Dedifferentiated amniotic fluid mesenchymal stem cell (primary cell): ENCODE measurements at regions not wholly inside any gene's neighbourhood (a gene's known extent, or its start where the extent isn't known, plus 50 kb on each side); places are given as distances from the start of the nearest gene placed in this dataset.

Source experiments
- DNase-seq: peaks from one replicate; pipeline ENCODE4 v3.0.0-alpha.2; 2016; ENCODE audit errors: extremely low spot score

DNA sequence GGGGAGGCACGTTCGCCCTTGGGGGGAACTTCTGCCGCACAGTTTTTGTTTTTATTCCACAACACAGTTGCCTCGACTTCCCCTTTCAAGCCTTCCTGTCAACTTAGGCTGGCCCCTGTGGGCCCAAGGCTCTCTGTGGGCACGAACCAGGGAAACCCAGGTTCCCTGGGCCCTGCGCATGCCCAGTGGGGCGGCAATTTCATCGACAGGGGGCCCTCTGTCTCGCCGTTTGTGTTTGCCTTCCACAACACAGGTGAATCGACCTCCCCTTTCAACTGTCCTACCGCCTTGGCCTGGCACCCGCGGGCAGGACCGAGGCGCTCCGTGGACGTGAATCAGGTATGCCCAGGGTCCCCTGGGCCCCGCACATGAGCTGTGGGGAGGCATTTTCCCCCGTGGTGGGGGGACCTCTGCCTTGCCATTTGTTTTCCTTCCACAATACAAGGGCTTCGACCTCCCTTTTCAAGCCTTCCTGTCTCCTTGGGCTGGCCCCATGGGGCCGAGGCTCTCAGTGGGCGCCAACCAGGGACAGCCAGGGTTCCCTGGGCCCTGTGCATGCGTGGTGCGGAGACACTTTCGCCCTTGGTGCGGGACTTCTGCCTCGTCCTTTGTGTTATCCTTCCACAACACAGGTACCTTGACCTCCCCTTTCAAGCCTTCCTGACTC is 354.0 kb downstream of the ALG10 start:
- DNase-seq = no peak

DNA sequence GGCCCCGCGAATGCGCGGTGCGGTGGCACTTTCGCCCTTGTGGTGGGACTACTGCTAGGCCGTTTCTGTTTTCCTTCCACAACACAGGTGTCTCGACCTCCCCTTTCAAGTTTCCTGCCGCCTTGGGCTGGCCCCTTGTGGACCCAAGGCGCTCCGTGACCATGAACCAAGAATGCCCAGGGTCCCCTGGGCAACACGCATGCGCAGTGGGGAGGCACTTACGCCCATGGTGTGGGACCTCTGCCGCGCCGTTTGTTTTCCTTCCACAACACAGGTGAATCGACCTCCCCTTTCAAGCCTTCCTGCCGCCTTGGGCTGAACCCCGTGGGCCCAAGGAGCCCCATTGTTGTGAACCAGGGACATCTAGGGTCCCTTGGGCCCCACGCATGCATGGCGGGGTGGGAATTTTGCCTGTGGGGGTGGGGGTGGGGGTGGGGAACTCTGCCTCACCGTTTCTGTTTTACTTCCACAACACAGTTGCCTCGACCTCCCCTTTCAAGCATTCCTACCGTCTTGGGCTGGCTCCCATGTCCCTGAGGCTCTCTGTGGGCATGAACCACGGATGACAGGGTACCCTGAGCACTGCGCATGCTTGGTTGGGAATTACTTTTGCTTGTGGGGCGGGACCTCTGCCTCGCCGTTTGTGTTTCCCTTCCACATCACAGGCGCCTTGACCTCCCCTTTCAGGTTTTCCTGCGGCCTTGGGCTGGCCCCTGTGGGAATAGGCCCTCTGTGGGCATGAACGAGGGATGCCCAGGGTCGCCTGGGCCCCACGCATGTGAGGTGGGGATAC is 355.1 kb downstream of the ALG10 start:
- DNase-seq = no peak

GRCh38 chr12:34379142-34379541 is 356.8 kb downstream of the ALG10 start:
- no peak for DNase-seq

DNA sequence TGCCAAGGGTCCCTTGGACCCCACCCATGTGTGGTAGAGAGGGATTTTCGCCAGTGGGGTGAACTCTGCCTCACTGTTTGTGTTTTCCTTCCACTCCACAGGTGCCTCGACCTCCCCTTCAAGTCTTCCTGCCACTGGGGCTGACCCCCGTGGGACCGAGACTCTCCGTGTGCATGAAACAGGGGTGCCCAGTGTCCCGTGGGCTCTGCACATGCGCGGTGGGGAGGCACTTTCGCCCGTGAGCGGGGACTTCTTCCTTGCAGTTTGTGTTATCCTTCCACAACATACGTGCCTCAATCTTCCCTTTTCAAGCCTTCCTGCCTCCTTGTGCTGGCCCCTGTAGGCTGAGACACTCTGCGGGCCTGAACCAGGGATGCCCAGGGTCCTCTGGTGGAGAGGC is 362.4 kb downstream of the ALG10 start:
- no peak for DNase-seq

DNA sequence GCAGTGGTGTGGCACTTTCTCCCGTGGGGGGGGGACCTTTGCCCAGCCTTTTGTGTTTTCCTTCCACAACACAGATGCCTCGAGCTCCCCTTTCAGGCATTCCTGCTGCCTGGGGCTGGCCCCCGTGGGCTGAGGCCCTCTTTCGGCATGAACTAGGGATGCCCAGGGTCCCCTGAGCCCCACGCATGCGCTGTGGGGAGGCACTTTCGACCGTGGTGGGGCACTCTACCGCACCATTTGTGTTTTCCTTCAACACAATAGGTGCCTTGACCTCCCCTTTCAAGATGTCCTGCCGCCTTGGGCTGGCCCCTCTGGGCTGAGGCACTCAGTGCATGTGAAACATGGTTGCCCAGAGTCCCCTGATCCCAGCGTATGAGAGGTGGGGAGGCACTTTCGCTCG is 363.7 kb downstream of the ALG10 start:
- DNase-seq = no peak

DNA sequence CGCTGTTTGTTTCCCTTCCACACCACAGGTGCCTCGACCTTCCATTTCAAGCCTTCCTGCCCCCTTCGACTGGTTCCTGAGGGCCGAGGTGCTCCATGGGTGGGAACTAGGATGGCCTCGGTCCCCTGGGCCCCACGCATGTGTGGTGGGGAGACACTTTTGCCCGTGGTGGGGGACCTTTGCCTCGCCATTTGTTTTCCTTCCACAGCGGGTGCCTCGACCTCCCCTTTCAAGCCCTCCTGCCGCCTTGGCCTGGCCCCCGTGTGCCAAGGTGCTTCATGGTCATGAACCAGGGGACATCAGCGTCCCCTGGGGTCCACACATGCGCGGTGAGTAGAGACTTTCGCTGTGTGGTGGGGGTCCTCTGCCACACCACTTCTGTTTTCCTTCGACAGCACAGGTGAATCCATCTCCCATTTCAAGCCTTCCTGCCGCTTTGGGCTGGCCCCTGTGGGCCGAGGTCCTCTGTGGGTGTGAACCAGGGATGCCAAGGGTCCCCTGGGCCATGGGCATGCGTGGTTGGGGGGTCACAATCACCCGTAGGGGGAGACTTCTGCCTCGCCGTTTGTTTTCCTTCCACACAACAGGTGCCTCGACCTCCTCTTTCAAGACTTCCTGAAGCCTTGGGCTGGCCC is 364.4 kb downstream of the ALG10 start:
- DNase-seq = no peak

GRCh38 chr12:34387711-34388635 is 365.7 kb downstream of the ALG10 start:
- DNase-seq = no peak

GRCh38 chr12:34388636-34389377 is 366.5 kb downstream of the ALG10 start:
- DNase-seq = no peak

DNA sequence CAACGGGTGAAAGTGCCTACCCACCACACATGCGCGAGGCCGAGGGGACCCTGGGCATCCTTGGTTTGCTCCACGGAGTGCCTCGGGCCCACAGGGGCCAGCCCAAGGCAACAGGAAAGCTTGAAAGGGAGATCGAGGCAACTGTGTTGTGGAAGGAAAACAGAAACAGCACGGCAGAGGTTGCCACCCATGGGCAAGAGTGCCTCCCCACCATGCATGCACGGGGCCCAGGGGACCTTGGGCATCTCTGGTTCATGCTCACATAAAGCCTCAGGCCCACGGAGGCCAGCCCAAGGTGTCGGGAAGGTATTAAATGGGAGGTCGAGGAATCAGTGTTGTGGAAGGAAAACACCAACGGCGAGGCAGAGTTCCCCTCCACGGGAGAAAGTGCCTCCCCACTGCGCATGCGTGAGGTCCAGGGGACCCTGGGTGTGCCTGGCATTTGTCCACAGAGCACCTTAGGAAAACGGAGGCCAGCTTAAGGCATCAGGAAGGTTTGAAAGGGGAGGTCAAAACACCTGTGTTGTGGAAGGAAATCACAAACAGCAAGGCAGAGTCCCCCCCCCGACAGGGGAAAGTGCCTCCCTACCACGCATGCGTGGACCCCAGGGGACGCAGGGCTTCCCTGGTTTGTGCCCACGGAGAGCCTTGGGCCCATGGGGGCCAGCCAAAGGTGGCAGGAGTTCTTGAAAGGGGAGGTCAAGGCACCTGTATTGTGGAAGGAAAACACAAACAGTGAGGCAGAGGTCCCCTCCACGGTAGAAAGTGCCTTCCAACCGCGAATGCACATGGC is 367.3 kb downstream of the ALG10 start:
- no peak for DNase-seq

DNA sequence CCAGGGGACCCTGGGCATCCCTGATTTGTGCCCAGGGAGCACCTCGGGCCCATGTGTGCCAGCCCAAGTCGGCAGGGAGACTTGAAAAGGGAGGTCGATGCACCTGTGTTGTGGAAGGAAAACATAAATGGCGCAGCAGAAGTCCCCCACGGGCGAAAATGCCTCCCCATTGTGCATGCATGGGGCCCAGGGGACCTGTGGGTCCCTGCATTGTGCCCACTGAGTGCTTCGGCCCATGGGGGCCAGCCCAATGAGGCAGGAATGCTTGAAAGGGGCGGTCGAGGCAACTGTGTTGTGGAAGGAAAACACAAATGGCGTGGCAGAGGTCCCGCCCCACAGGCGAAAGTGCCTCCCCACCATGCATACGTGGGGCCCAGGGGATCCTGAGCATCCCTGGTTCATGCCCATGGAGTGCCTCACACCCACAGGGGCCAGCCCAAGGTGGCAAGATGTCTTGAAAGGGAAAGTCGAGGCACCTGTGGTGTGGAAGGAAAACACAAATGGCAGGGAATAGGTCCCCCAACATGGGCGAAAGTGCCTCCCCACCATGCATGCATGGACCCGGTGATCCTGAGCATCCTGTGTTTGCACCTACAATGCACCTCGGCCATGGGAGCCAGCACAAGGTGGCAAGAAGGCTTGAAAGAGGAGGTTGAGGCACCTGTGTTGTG is 368.0 kb downstream of the ALG10 start:
- no peak for DNase-seq

DNA sequence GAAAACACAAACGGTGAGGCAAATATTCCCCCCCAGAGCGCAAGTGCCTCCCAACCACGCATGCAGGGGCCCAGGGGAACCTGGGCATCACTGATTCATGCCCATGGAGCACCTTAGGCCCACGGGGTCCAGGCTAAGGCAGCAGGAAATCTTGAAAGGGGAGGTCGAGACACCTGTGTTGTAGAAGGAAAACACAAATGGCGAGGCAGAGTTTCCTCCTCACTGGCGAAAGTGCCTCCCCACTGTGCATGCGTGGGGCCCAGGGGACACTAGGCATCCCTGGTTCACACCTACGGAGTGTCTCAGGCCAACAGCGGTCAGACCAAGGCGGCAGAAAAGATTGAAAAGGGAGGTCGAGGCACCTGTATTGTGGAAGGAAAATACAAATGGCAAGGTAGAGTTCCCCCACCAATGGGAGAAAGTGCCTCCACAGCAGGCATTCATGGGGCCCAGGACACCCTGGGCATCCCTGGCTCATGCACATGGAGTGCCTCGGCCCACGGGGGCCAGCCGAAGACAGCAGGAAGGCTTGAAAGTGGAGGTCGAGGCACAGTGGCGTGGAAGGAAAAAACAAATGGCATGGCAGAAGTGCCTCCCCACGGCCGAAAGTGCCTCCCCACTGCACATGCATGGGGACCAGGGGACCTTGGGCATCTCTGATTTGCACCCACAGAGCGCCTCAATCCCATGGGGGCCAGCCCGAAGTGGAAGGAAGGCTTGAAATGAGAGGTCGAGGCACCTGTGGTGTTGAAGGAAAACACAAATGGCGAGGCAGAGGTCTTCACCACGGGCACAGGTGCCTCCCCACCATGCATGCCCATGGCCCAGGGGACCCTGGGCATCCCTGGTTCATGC is 368.8 kb downstream of the ALG10 start:
- no peak for DNase-seq

- no peak for DNase-seq
These were observed 369.7 kb downstream of the ALG10 start for GRCh38 chr12:34391771-34392581.

GRCh38 chr12:34392741-34393085 is 370.4 kb downstream of the ALG10 start:
- no peak for DNase-seq

DNA sequence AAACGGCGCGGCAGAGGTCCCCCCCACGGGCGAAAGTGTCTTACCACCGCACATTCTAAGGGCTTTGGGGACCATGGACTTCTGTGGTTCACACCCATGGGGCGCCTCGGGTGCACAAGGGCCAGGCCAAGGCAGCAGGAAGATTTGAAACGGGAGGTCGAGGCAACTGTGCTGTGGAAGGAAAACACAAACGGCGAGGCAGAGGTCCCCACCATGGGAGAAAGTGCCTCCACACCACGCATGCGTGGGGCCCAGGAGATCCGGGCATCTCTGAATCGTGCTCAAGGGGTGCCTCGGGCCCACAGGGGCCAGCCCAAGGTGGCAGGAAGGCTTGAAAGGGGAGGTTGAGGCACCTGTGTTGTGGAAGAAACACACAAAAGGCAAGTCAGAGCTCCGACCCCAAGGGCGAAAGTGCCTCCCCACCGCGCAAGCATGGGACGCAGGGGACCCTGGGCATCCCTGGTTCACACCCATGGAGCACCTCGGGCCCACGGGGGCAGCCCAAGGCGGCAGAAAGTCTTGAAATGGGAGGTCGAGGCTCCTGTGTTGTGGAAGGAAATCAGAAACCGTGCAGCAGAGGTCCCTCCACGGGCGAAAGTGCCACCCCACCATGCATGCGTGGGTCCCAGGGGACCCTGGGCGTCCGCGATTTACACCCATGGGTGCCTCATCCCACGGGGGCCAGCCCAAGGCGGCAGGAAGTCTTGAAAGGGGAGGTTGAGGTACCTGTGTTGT is 371.0 kb downstream of the ALG10 start:
- no peak for DNase-seq

- no peak for DNase-seq
These were observed 371.5 kb downstream of the ALG10 start for GRCh38 chr12:34393821-34394150.

DNA sequence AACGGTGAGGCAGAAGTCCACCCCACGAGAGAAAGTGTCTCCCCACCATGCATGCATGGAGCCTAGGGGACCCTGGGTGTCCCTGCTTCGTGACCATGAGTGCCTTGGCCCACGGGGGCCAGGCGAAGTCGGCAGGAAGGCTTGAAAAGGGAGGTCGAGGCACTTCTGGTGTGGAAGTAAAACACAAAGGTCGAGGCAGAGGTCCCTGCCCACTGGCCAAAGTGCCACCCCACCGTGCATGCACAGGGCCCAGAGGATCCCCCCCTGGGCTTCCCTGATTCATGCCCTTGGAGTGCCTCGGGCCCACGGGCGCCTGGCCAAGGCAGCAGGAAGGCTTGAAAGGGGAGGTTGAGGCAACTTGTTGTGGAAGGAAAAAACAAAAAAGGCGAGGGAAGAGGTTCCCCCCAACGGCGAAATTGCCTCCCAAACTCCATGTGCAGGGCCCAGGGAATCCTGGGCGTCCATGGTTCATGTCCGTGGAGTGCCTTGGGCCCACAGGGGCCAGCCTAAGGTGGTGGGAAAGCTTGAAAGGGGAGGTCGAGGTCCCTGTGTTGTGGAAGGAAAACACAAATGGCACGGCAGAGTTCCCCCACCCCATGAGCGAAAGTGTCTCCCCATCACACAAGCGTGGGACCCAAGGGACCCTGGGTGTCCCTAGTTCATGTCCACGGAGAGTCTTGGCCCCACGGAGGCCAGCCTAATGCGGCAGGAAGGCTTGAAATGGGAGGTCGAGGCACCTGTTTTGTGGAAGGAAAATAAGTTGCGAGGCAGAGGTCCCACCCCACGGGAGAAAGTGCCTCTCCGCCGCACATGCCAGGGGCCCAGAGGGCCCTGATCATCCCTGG is 372.1 kb downstream of the ALG10 start:
- no peak for DNase-seq
